Osteocyte (in vitro differentiated cells): ENCODE measurements at regions not wholly inside any gene's neighbourhood (a gene's known extent, or its start where the extent isn't known, plus 50 kb on each side); places are given as distances from the start of the nearest gene placed in this dataset.

Source experiments
- DNase-seq: peaks from one replicate; pipeline ENCODE4 v3.0.0; 2021; ENCODE audit warnings: mixed read lengths; ENCODE audit not compliant: unreplicated experiment; ENCODE audit errors: extremely low spot score
- H3K27ac Mint-ChIP-seq: one replicate; pipeline ENCODE4 v1.8.0; 2021; ENCODE audit warnings: mild to moderate bottlenecking, mixed read lengths; ENCODE audit not compliant: unreplicated experiment
- H3K27me3 Mint-ChIP-seq: one replicate; pipeline ENCODE4 v1.8.0; 2021; ENCODE audit warnings: mixed read lengths; ENCODE audit not compliant: unreplicated experiment
- H3K36me3 Mint-ChIP-seq: one replicate; pipeline ENCODE4 v1.8.0; 2021; ENCODE audit warnings: mixed read lengths; ENCODE audit not compliant: unreplicated experiment
- H3K4me1 Mint-ChIP-seq: one replicate; pipeline ENCODE4 v1.8.0; 2021; ENCODE audit warnings: mixed read lengths; ENCODE audit not compliant: unreplicated experiment
- H3K4me3 Mint-ChIP-seq: one replicate; pipeline ENCODE4 v1.8.0; 2021; ENCODE audit warnings: mild to moderate bottlenecking, moderate library complexity, mixed read lengths; ENCODE audit not compliant: unreplicated experiment
- H3K9me3 Mint-ChIP-seq: one replicate; pipeline ENCODE4 v1.8.0; 2021; ENCODE audit warnings: mixed read lengths; ENCODE audit not compliant: unreplicated experiment
- CTCF ChIP-seq: fragments of 200-600 bp; sonication (generic); IDR thresholded peaks from 2 replicates; pipeline ENCODE4 v1.5.0; 2021; ENCODE audit warnings: antibody characterized with exemption, mild to moderate bottlenecking, moderate library complexity

GRCh38 chr6:103983860-103984259, 875.9 kb downstream of the HACE1 start:
- Mint-ChIP-seq H3K27ac (no peak overlapping the region), H3K9me3 (no peaks in the 10 kb centered on the region), H3K4me3 (no peak overlapping the region), H3K36me3 (no peaks in the 10 kb centered on the region), H3K27me3 (no peaks in the 10 kb centered on the region), H3K4me1 (no peaks in the 10 kb centered on the region)
- no peak for TF ChIP-seq CTCF
- no peak for DNase-seq

- H3K27me3 Mint-ChIP-seq: no peaks in the 10 kb centered on the region
- no peak for DNase-seq
- no peaks in the 10 kb centered on the region for H3K36me3 Mint-ChIP-seq
- no peak overlapping the region for H3K27ac Mint-ChIP-seq
- no peak for TF ChIP-seq CTCF
- H3K4me3 Mint-ChIP-seq: no peak overlapping the region
- H3K9me3 Mint-ChIP-seq: no peaks in the 10 kb centered on the region
- H3K4me1 Mint-ChIP-seq: no peaks in the 10 kb centered on the region
Observed at GRCh38 chr6:103983011-103983410, 876.7 kb downstream of the HACE1 start.

GRCh38 chr6:103982574-103982973, 877.1 kb downstream of the HACE1 start:
- Mint-ChIP-seq H3K27me3 (no peaks in the 10 kb centered on the region), H3K9me3 (no peaks in the 10 kb centered on the region), H3K4me1 (no peaks in the 10 kb centered on the region), H3K27ac (no peak overlapping the region), H3K36me3 (no peaks in the 10 kb centered on the region), H3K4me3 (no peak overlapping the region)
- TF ChIP-seq CTCF: no peak
- no peak for DNase-seq

- no peak overlapping the region for H3K4me3 Mint-ChIP-seq
- H3K9me3 Mint-ChIP-seq: no peaks in the 10 kb centered on the region
Observed at GRCh38 chr6:103979308-103979707, 880.4 kb downstream of the HACE1 start.

GRCh38 chr6:103937389-103937788, 922.3 kb downstream of the HACE1 start:
- no peak overlapping the region for H3K4me3 Mint-ChIP-seq
- TF ChIP-seq CTCF: no peak
- no peak overlapping the region for H3K27ac Mint-ChIP-seq
- DNase-seq: no peak
- no peaks in the 10 kb centered on the region for H3K36me3 Mint-ChIP-seq
- H3K27me3 Mint-ChIP-seq: no peaks in the 10 kb centered on the region
- peaks cover 3% of the 10 kb centered on the region for H3K9me3 Mint-ChIP-seq
- no peaks in the 10 kb centered on the region for H3K4me1 Mint-ChIP-seq

More at GRCh38 chr6:103979308-103979707, 880.4 kb downstream of the HACE1 start:
- no peak for DNase-seq
- Mint-ChIP-seq H3K27me3 (no peaks in the 10 kb centered on the region), H3K27ac (no peak overlapping the region), H3K36me3 (no peaks in the 10 kb centered on the region), H3K4me1 (no peaks in the 10 kb centered on the region)
- no peak for TF ChIP-seq CTCF
